GM23338 (cell line): ENCODE measurements at regions not wholly inside any gene's neighbourhood (a gene's known extent, or its start where the extent isn't known, plus 50 kb on each side); places are given as distances from the start of the nearest gene placed in this dataset.

ENCODE experiments used
- CREB1 ChIP-seq: fragments of 250-450 bp; sonication (Bioruptor Pico); IDR thresholded peaks from 2 replicates; pipeline ENCODE4 v1.5.0; 2020; ENCODE audit warnings: low read depth, mild to moderate bottlenecking, moderate library complexity
- EZH2 ChIP-seq: fragments of 200-600 bp; sonication (generic); IDR thresholded peaks from one replicate; pipeline ENCODE4 v1.8.0; 2017; ENCODE audit warnings: antibody characterized with exemption, mild to moderate bottlenecking, low read depth; ENCODE audit not compliant: unreplicated experiment
- EZH2phosphoT487 ChIP-seq: fragments of 200-600 bp; sonication (generic); IDR thresholded peaks from one replicate; pipeline ENCODE4 v1.8.1; 2018; ENCODE audit warnings: antibody characterized with exemption; ENCODE audit not compliant: unreplicated experiment
- JUNB ChIP-seq: IDR thresholded peaks from one replicate; pipeline ENCODE4 v1.6.1; 2016; ENCODE audit warnings: antibody characterized with exemption; ENCODE audit not compliant: unreplicated experiment
- NANOG ChIP-seq: IDR thresholded peaks from 2 replicates; pipeline ENCODE4 v1.6.1; 2016; ENCODE audit warnings: antibody characterized with exemption, borderline replicate concordance
- POLR2AphosphoS5 ChIP-seq: IDR thresholded peaks from 2 replicates; pipeline ENCODE4 v1.6.1; 2016; ENCODE audit warnings: antibody characterized with exemption, low read depth
- STAT1 ChIP-seq: IDR thresholded peaks from one replicate; pipeline ENCODE4 v1.6.1; 2016; ENCODE audit warnings: antibody characterized with exemption; ENCODE audit not compliant: unreplicated experiment
- ZNF114 ChIP-seq: fragments of 250-450 bp; sonication (Bioruptor Pico); IDR thresholded peaks from 2 replicates; pipeline ENCODE4 v1.5.0; 2020; ENCODE audit warnings: mild to moderate bottlenecking, moderate library complexity
- ZNF331 ChIP-seq: fragments of 250-450 bp; sonication (Bioruptor Pico); IDR thresholded peaks from 2 replicates; pipeline ENCODE4 v1.5.0; 2020; ENCODE audit warnings: low read depth, mild to moderate bottlenecking, moderate library complexity
- TF ChIP-seq, protein P1 (sequence below): fragments of 250-450 bp; sonication (Bioruptor Pico); IDR thresholded peaks from 2 replicates; pipeline ENCODE4 v1.5.0; 2020; ENCODE audit warnings: mild to moderate bottlenecking, moderate library complexity
- TF ChIP-seq, protein P2 (sequence below): IDR thresholded peaks from one replicate; pipeline ENCODE4 v1.6.1; 2018; ENCODE audit warnings: antibody characterized with exemption; ENCODE audit not compliant: unreplicated experiment
- TF ChIP-seq, protein P3 (sequence below), 2 experiments: fragments of 200-600 bp in 1 of 2; sonication (generic) in 1 of 2; conservative IDR thresholded peaks; 2 replicates each; pipeline versions ENCODE4 v1.5.1 to v1.6.1; 2016 to 2017; ENCODE audit warnings: antibody characterized with exemption in 2 of 2, low read depth in 2 of 2, mild to moderate bottlenecking in 2 of 2, moderate library complexity in 1 of 2

GRCh38 chr3:90121326-90121725 lies 1013.9 kb downstream of the EPHA3 start (continued):
- TF ChIP-seq, protein P1, sequence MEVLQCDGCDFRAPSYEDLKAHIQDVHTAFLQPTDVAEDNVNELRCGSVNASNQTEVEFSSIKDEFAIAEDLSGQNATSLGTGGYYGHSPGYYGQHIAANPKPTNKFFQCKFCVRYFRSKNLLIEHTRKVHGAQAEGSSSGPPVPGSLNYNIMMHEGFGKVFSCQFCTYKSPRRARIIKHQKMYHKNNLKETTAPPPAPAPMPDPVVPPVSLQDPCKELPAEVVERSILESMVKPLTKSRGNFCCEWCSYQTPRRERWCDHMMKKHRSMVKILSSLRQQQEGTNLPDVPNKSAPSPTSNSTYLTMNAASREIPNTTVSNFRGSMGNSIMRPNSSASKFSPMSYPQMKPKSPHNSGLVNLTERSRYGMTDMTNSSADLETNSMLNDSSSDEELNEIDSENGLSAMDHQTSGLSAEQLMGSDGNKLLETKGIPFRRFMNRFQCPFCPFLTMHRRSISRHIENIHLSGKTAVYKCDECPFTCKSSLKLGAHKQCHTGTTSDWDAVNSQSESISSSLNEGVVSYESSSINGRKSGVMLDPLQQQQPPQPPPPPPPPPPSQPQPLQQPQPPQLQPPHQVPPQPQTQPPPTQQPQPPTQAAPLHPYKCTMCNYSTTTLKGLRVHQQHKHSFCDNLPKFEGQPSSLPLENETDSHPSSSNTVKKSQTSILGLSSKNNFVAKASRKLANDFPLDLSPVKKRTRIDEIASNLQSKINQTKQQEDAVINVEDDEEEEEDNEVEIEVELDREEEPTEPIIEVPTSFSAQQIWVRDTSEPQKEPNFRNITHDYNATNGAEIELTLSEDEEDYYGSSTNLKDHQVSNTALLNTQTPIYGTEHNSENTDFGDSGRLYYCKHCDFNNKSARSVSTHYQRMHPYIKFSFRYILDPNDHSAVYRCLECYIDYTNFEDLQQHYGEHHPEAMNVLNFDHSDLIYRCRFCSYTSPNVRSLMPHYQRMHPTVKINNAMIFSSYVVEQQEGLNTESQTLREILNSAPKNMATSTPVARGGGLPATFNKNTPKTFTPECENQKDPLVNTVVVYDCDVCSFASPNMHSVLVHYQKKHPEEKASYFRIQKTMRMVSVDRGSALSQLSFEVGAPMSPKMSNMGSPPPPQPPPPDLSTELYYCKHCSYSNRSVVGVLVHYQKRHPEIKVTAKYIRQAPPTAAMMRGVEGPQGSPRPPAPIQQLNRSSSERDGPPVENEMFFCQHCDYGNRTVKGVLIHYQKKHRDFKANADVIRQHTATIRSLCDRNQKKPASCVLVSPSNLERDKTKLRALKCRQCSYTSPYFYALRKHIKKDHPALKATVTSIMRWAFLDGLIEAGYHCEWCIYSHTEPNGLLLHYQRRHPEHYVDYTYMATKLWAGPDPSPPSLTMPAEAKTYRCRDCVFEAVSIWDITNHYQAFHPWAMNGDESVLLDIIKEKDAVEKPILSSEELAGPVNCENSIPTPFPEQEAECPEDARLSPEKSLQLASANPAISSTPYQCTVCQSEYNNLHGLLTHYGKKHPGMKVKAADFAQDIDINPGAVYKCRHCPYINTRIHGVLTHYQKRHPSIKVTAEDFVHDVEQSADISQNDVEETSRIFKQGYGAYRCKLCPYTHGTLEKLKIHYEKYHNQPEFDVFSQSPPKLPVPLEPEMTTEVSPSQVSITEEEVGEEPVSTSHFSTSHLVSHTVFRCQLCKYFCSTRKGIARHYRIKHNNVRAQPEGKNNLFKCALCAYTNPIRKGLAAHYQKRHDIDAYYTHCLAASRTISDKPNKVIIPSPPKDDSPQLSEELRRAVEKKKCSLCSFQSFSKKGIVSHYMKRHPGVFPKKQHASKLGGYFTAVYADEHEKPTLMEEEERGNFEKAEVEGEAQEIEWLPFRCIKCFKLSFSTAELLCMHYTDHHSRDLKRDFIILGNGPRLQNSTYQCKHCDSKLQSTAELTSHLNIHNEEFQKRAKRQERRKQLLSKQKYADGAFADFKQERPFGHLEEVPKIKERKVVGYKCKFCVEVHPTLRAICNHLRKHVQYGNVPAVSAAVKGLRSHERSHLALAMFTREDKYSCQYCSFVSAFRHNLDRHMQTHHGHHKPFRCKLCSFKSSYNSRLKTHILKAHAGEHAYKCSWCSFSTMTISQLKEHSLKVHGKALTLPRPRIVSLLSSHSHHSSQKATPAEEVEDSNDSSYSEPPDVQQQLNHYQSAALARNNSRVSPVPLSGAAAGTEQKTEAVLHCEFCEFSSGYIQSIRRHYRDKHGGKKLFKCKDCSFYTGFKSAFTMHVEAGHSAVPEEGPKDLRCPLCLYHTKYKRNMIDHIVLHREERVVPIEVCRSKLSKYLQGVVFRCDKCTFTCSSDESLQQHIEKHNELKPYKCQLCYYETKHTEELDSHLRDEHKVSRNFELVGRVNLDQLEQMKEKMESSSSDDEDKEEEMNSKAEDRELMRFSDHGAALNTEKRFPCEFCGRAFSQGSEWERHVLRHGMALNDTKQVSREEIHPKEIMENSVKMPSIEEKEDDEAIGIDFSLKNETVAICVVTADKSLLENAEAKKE: no peak
- TF ChIP-seq EZH2phosphoT487: no peak
- TF ChIP-seq JUNB: no peak
- no peak for TF ChIP-seq NANOG
- TF ChIP-seq, protein P2, sequence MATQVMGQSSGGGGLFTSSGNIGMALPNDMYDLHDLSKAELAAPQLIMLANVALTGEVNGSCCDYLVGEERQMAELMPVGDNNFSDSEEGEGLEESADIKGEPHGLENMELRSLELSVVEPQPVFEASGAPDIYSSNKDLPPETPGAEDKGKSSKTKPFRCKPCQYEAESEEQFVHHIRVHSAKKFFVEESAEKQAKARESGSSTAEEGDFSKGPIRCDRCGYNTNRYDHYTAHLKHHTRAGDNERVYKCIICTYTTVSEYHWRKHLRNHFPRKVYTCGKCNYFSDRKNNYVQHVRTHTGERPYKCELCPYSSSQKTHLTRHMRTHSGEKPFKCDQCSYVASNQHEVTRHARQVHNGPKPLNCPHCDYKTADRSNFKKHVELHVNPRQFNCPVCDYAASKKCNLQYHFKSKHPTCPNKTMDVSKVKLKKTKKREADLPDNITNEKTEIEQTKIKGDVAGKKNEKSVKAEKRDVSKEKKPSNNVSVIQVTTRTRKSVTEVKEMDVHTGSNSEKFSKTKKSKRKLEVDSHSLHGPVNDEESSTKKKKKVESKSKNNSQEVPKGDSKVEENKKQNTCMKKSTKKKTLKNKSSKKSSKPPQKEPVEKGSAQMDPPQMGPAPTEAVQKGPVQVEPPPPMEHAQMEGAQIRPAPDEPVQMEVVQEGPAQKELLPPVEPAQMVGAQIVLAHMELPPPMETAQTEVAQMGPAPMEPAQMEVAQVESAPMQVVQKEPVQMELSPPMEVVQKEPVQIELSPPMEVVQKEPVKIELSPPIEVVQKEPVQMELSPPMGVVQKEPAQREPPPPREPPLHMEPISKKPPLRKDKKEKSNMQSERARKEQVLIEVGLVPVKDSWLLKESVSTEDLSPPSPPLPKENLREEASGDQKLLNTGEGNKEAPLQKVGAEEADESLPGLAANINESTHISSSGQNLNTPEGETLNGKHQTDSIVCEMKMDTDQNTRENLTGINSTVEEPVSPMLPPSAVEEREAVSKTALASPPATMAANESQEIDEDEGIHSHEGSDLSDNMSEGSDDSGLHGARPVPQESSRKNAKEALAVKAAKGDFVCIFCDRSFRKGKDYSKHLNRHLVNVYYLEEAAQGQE: no peak
- TF ChIP-seq STAT1: no peak
- TF ChIP-seq, protein P3, sequence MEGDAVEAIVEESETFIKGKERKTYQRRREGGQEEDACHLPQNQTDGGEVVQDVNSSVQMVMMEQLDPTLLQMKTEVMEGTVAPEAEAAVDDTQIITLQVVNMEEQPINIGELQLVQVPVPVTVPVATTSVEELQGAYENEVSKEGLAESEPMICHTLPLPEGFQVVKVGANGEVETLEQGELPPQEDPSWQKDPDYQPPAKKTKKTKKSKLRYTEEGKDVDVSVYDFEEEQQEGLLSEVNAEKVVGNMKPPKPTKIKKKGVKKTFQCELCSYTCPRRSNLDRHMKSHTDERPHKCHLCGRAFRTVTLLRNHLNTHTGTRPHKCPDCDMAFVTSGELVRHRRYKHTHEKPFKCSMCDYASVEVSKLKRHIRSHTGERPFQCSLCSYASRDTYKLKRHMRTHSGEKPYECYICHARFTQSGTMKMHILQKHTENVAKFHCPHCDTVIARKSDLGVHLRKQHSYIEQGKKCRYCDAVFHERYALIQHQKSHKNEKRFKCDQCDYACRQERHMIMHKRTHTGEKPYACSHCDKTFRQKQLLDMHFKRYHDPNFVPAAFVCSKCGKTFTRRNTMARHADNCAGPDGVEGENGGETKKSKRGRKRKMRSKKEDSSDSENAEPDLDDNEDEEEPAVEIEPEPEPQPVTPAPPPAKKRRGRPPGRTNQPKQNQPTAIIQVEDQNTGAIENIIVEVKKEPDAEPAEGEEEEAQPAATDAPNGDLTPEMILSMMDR (conservative IDR thresholded peaks at IDR 0.05; ENCODE audit: low read depth in 2 of 2): no peak
- no peak for TF ChIP-seq POLR2AphosphoS5
- no peak for TF ChIP-seq CREB1
- TF ChIP-seq EZH2: no peak
- no peak for TF ChIP-seq ZNF331
- TF ChIP-seq ZNF114 (CRISPR knock-in tag): no peak
